Nephron progenitor cell (in vitro differentiated cells): ENCODE measurements at regions not wholly inside any gene's neighbourhood (a gene's known extent, or its start where the extent isn't known, plus 50 kb on each side); places are given as distances from the start of the nearest gene placed in this dataset.

Experiments used
- DNase-seq: peaks from one replicate; pipeline ENCODE4 v3.0.0; 2021
- H3K27ac Mint-ChIP-seq: 2 replicates; pipeline ENCODE4 v1.8.0; 2021; ENCODE audit warnings: mild to moderate bottlenecking, moderate library complexity, mixed read lengths
- H3K27me3 Mint-ChIP-seq: 2 replicates; pipeline ENCODE4 v1.8.0; 2021; ENCODE audit warnings: mild to moderate bottlenecking, low read depth, mixed read lengths; ENCODE audit not compliant: poor library complexity
- H3K36me3 Mint-ChIP-seq: 2 replicates; pipeline ENCODE4 v1.8.0; 2021; ENCODE audit warnings: low read depth, mixed read lengths
- H3K4me1 Mint-ChIP-seq: 2 replicates; pipeline ENCODE4 v1.8.0; 2021; ENCODE audit warnings: mixed read lengths
- H3K4me3 Mint-ChIP-seq: 2 replicates; pipeline ENCODE4 v1.8.0; 2021; ENCODE audit warnings: mild to moderate bottlenecking, moderate library complexity, mixed read lengths
- H3K9me3 Mint-ChIP-seq: 2 replicates; pipeline ENCODE4 v1.8.0; 2021; ENCODE audit warnings: mild to moderate bottlenecking, moderate library complexity, mixed read lengths
- TF ChIP-seq, protein P1 (sequence below): fragments of 200-600 bp; sonication (generic); IDR thresholded peaks from 2 replicates; pipeline ENCODE4 v1.5.0; 2021; ENCODE audit warnings: antibody characterized with exemption

DNA sequence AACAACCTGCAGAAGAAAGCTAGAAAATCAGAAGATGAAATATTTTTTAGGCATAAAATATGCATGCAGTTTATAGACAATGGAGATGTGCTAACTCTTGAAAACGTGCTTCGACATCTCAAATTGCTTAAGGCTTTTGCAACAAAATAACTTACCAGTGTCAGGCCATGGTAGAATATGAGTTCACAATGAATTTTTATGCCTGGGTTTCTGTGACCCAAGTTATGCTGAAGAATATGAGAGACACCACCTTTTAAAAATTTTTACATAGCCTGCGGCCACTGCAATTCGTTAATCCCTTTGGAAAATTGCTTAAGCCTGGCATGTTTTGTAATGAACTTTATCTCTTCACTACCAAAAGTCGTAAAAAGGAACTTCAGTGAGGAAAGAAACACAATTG, 170.1 kb upstream of the AKR1E2 start:
- Mint-ChIP-seq H3K27ac (no peak overlapping the region), H3K4me1 (peaks cover 63% of the 10 kb centered on the region), H3K27me3 (peaks cover 6% of the 10 kb centered on the region), H3K36me3 (no peaks in the 10 kb centered on the region), H3K9me3 (no peaks in the 10 kb centered on the region), H3K4me3 (no peak overlapping the region)
- TF ChIP-seq, protein P1, sequence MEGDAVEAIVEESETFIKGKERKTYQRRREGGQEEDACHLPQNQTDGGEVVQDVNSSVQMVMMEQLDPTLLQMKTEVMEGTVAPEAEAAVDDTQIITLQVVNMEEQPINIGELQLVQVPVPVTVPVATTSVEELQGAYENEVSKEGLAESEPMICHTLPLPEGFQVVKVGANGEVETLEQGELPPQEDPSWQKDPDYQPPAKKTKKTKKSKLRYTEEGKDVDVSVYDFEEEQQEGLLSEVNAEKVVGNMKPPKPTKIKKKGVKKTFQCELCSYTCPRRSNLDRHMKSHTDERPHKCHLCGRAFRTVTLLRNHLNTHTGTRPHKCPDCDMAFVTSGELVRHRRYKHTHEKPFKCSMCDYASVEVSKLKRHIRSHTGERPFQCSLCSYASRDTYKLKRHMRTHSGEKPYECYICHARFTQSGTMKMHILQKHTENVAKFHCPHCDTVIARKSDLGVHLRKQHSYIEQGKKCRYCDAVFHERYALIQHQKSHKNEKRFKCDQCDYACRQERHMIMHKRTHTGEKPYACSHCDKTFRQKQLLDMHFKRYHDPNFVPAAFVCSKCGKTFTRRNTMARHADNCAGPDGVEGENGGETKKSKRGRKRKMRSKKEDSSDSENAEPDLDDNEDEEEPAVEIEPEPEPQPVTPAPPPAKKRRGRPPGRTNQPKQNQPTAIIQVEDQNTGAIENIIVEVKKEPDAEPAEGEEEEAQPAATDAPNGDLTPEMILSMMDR, result no peak
- DNase-seq, result no peak

DNA sequence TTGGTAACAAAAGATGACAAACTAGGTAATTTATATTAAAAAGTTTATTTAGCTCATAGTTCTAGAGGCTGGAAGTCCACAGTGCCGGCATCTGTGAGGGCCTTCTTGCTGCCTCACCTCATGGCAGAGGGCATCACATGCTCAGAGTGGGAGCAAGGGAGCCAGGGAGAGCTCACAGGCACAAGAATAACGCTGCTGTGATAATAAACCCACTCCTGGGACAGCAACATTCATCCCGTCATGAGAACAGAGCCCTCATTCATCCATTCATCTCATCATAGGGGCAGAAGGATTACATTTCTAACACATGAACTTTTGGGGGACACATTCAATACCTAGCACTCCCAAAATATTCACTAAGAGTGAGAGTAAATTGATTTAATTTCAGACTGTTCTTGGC, 170.6 kb upstream of the AKR1E2 start:
- no peak overlapping the region for H3K27ac Mint-ChIP-seq
- peaks cover 65% of the 10 kb centered on the region for H3K4me1 Mint-ChIP-seq
- H3K9me3 Mint-ChIP-seq, result no peaks in the 10 kb centered on the region
- TF ChIP-seq, protein P1, result no peak
- DNase-seq, result no peak
- no peak overlapping the region for H3K4me3 Mint-ChIP-seq
- no peaks in the 10 kb centered on the region for H3K36me3 Mint-ChIP-seq
- peaks cover 6% of the 10 kb centered on the region for H3K27me3 Mint-ChIP-seq

DNA sequence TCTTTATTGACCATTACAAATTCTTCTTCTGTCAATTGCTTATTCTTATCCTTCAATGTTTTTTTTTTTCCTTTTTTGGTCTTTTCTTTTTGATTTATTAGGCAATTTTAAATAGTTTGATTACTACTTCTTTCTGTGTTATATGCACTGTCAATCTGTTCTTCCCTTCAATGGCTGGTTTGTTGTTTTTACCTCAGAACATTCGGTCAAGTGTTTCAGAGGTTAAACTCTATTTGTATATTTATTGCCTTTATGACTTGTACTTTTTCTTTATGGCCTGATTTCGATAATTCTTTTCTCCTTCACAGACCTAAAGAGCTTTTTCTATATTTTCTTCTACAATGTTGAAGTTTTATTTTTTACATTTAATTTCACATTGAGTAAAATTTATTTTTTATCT, 171.5 kb upstream of the AKR1E2 start:
- TF ChIP-seq, protein P1, result no peak

DNA sequence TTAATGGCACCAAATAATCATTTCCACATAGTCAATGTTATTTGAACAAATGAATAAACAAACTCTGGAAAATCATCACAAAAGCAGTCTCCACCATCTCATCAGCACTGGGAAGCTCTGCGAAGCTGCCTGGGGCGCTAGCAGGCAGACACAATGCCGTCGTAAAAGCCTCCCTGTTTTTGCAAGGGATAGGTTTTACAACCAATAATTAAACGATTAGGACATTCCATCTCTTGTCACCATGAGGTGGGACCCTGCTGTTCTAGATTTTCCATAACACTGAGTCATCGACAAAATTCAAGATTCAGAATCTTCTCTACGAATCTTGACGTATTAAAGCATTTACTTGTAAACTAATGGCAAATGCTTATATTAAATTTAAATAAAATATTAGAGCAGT, 172.8 kb upstream of the AKR1E2 start:
- TF ChIP-seq, protein P1, result no peak
- H3K4me1 Mint-ChIP-seq, result peaks cover 61% of the 10 kb centered on the region
- peak overlapping the region; percentile 48 for H3K4me3 Mint-ChIP-seq
- H3K27me3 Mint-ChIP-seq, result peaks cover 6% of the 10 kb centered on the region
- H3K36me3 Mint-ChIP-seq, result no peaks in the 10 kb centered on the region
- DNase-seq, result peak; percentile 35
- H3K9me3 Mint-ChIP-seq, result no peaks in the 10 kb centered on the region
- no peak overlapping the region for H3K27ac Mint-ChIP-seq

More for the DNA sequence above, 171.5 kb upstream of the AKR1E2 start:
- H3K4me1 Mint-ChIP-seq, result peaks cover 62% of the 10 kb centered on the region
- H3K36me3 Mint-ChIP-seq, result no peaks in the 10 kb centered on the region
- peaks cover 6% of the 10 kb centered on the region for H3K27me3 Mint-ChIP-seq
- H3K27ac Mint-ChIP-seq, result peak overlapping the region; percentile 53
- H3K9me3 Mint-ChIP-seq, result no peaks in the 10 kb centered on the region
- H3K4me3 Mint-ChIP-seq, result peak overlapping the region; percentile 6
- DNase-seq, result no peak

DNA sequence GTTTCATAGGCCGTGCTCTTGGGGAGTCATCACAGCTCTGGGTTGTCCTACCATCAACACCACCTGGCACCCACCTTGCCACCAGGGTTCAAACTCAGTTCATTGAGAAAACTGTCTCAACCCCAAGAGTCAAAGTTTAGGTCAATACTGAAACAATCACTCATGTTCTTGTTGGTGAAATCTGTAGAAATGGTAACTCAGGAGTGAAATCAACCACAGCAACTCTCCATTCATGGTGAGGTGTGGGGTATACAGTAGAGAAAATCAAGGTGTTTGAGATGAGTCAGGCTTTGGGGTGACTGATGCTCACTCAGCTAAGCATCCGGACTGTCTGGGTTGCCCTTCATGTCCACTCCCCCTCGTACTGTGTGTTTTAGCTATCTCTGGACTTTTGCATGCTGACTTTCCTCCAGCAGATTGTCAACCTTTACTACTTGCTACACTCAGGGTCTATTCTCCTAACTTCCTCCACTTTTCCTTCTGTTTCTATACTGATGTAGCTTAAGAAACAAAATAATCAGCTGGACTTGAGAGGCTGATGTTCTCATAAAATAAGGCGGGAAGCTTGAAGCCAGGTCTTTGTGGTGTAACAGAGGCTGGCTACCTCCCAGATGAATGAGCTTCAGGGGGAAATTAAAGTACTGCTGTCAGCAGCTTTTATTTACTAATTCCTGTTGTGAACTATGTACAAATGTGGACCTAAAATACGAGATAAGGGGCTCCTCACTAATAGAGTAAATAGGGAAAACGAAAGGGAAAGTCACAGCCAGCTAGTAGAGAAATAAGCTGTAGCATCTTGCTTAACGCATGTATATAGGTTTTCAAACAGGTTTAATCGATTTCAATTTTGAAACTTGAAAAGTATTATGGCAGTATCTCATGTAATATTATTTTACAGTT, 173.6 kb upstream of the AKR1E2 start:
- TF ChIP-seq, protein P1, result no peak
- Mint-ChIP-seq H3K36me3 (no peaks in the 10 kb centered on the region), H3K4me3 (no peak overlapping the region), H3K27me3 (peaks cover 3% of the 10 kb centered on the region), H3K9me3 (no peaks in the 10 kb centered on the region), H3K27ac (no peak overlapping the region), H3K4me1 (peaks cover 64% of the 10 kb centered on the region)
- DNase-seq, result no peak
